GM19043 (cell line): ENCODE measurements at regions not wholly inside any gene's neighbourhood (a gene's known extent, or its start where the extent isn't known, plus 50 kb on each side); places are given as distances from the start of the nearest gene placed in this dataset.
"Not testable (repeated sequence)": the region's sequence is repeated elsewhere in the genome, so short reads cannot be mapped to it uniquely, and the experiment has no call there.

Experiments
- ATAC-seq: cut with Tn5 transposase; IDR thresholded peaks from one replicate; pipeline ENCODE4 v1.9.1; 2021; ENCODE audit warnings: low read depth; ENCODE audit not compliant: unreplicated experiment

- ATAC-seq: no peak
Measured at GRCh38 chr1:170436928-170437327, 95.0 kb upstream of the GORAB start.

- ATAC-seq: no peak
Measured at GRCh38 chr1:170445096-170445495, 86.9 kb upstream of the GORAB start.

GRCh38 chr1:170448661-170449158, 83.3 kb upstream of the GORAB start:
- no peak for ATAC-seq

- ATAC-seq: not testable (repeated sequence)
Measured at GRCh38 chr1:170457325-170458050, 74.5 kb upstream of the GORAB start.

GRCh38 chr1:170460001-170460400, 72.0 kb upstream of the GORAB start:
- ATAC-seq: no peak

- no peak for ATAC-seq
Measured at GRCh38 chr1:170460414-170461155, 71.4 kb upstream of the GORAB start.

- no peak for ATAC-seq
Measured at GRCh38 chr1:170461291-170461747, 70.6 kb upstream of the GORAB start.

- ATAC-seq: no peak
Measured at GRCh38 chr1:170461762-170462384, 70.1 kb upstream of the GORAB start.

- no peak for ATAC-seq
Measured at GRCh38 chr1:170470121-170470520, 61.8 kb upstream of the GORAB start.

GRCh38 chr1:170471398-170472053, 60.4 kb upstream of the GORAB start:
- ATAC-seq: no peak

GRCh38 chr1:170481000-170481399, 51.0 kb upstream of the GORAB start:
- ATAC-seq: no peak
